GM19240 (cell line): ENCODE measurements at regions not wholly inside any gene's neighbourhood (a gene's known extent, or its start where the extent isn't known, plus 50 kb on each side); places are given as distances from the start of the nearest gene placed in this dataset.

ENCODE experiments used
- DNase-seq: peaks from one replicate; pipeline ENCODE4 v3.0.0; 2011; ENCODE audit warnings: low spot score; ENCODE audit not compliant: insufficient read length

DNA sequence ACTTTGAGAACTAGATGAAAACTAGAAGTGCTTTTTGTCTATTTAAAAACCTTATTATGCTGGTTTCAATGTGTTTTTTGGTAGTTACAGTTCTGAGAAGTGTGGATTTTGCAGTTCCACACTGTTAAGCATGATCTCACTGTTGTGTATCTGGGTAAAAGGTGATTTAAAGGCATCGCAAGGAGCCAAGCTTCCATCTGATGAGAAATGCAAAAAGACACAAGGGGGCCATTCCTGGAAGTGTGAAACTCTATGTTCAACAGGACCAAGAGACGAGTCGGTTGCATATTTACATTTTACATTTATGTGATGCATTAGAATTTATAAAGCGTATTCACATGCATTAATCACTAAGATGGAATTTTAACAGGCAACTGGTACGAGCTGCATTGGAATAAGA lies 490.8 kb downstream of the NPIPA7 start:
- no peak for DNase-seq

DNA sequence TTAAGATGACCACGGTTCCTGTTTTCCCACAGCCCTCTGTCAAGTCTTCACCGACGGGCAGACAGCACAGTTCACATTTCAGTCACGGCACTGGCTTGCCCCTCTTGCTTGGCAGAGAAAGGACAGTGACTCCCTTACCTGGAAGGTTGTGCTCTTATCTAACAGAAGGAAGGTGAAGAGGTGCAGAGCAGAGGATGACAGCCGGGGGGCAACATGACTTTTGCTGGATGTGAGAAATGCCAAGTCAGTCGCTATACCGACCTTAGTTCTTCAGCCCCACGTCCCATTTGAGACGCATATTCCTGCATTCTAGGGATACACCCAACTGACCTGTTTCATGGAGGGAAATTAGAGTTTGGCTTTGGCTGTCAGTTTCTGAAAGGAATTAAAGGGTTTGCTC lies 492.3 kb downstream of the NPIPA7 start:
- DNase-seq = no peak

DNA sequence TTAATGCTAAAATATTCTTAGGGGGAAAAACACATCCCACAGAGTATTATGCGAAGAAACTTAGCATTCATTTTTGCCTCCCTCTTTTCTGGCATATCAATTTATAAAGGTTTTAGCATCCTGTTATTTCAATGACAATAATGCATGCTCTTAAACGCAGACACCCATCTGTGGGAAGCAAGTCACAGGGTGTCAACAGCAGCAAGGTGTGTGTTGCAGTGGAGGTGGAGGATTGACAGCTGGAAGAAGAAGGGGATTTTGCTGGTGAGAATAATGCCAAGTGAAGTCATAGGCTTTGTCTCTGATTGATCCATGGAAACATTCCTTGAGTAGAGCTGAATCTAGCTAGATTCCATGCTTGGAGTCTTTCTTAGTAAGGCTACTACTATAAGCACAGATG lies 498.1 kb downstream of the NPIPA7 start:
- DNase-seq = no peak

DNA sequence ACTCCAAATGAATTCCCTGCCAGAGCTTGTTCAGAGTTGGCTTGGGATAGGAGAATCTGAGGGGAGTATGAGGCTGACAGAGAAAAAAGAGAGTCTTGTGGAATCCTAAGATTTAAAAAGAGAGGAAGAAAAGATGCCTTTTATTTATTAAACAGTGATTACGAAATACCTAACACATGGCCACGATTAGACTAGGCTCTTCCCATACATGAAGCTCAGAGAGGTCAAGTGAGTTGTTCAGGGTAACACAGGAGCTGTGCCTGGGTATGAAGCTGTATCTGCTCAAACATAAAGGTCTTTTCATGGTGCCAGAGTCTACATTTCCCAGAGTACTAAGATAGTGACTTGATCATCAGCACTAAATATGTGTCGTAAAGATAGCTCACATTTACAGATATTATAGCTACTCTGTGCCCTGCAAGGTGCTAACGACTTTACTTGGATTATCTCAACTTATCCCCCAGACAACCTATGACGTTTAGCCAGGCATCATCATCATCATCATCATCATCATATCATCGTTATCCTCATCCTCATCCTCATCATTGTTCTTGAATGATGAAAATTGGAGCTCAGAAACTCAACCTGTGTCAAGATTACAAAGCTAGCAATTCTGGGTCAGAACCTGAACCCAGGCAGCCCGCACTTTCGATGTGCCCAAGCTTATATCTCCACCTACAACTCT lies 500.8 kb downstream of the NPIPA7 start:
- DNase-seq = no peak

DNA sequence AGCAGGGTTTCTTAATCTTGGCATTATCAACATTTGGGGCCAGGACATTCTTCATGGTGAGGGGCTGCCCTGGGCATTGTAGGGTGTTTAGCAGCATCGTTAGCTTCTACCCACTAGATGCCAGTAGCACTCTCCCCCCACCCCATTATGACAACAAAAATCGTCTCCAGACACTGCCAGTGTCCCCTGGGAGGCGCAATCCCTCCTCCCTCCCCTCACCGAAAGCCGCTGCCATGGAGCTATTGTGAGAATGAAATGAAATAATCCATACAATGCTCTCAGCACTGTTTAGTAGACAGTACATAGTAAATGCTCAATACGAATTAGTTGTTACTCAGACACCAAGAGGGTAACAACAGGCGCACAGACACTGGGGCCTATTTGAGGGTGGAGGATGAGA lies 502.9 kb downstream of the NPIPA7 start:
- no peak for DNase-seq

DNA sequence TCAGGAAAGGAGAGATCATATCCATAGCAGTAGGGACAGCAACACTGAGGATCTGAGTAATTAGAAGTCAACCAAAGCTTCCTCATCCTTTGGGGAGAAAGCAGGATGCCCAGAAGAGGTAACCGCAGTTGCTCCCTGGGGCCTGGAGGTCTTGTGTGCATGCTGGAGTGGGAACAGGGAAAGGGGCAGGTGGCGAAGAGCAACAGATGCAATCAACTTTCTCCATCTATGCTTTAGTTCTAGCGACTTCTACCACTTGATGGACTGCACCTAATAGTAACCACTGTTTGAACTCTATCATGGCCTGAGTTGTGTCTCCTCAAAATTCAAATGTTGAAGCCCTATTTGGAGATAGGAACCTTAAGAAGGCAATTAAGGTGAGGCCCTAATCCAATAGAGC lies 503.8 kb downstream of the NPIPA7 start:
- DNase-seq = no peak

DNA sequence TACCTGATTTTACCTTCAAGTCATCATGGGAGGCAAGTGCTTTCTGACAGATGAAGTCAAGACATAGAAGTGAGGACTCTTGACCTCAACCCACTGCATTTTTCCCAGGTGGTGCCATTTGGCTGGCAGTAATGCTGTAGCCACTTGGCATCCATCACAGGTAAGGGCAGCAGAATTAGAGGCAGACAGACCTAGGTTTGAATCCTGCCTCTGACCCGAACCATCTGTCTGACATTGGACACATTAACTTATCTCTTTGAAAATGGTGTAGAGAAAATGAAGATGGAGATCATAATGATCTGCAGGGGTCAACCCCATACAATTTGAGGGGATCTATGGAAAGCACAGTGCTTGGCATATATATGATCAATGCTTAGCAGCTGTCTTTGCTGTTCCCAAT lies 505.5 kb downstream of the NPIPA7 start:
- DNase-seq = no peak

DNA sequence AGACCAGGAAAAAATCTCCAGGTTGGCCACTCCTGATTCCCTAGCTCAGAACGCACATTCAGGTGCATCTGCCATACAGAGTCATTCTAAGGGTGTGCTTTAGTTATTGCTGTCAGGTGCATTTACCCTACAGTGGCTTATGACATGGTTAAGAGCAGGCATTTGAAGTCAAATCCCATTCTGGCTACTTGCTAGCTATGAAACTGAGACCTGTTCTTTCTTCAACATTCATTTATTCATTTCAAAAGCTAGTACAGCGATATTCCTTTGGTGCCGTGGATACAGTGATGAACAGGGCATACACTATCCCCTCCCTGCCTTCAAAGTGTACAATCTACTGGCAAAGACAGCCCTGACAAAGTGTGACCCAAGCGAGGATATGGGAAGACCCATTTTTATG lies 508.3 kb downstream of the NPIPA7 start:
- DNase-seq = no peak

DNA sequence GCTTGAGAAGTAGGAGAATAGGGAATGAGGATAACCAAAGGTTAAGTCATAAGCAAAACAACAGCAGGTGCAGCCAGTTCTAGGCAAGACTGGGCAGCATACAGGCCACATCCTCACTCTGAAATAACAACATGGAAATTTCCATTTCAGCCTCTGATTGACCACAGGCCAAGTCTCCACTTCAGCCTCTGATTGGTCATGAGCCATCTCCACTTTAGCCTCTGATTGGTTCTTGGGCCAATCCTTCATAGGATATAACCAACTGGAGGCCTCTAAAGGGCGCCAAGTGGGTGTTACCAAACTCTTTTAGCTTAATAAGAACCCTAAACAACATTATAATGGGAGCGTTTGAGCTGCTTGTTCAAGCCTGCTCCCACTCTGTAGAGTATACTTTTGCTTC lies 512.0 kb downstream of the NPIPA7 start:
- DNase-seq = no peak

DNA sequence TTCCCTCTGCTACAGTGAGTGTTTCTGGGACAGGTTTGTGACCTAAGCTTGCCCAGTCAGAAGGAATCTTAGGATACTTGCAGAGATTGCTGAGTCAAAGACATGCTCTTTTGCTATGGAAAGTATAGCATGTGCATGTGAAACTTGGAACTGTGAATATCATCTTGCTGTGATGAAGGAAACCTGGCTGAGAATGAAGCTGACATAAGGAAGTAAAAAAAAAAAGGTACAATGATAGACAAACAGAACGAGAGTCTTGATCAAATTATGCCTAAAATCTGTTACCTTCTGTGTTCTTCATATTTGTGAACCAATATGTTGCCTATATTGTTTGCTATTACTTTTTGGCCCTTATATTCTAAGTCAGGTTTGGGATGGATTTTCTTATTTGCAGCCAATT lies 525.7 kb downstream of the NPIPA7 start:
- DNase-seq = no peak

DNA sequence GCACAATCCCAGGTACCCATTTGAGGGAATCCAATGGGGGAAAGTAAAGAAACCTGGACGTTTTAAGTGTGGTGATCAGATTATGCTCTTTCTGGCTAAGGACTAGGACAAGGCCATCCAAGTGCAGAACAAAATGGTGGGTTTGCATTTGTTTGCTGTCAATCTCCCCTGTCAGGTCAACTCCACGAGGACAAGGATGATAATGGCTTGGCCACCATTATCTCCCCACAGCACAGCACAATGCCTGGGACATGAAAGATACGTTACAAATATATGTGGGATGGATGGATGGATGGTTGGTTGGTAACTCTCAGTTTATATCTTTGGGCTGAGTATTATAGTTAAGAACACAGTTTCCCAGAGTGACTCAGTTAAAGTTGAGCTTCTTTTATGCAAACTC lies 526.9 kb downstream of the NPIPA7 start:
- no peak for DNase-seq

DNA sequence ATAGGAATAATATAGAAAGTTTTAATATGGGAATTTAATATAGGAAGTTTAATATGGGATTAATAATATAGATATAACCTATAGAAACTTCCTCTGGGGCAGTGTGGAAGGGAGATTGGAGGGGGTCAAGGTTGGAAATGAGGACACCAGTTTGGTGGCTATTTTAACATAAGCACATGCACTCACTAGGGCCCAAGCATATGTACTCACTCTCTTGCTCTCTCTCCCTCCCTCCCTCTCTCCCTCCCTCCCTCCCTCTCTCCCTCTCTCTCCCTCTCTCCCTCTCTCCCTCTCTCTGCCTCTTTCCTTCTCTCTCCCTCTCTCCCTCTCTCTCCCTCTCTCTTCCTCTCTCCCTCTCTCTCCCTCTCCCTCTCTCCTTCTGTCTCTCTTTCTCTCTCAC lies 528.1 kb downstream of the NPIPA7 start:
- DNase-seq = no peak

DNA sequence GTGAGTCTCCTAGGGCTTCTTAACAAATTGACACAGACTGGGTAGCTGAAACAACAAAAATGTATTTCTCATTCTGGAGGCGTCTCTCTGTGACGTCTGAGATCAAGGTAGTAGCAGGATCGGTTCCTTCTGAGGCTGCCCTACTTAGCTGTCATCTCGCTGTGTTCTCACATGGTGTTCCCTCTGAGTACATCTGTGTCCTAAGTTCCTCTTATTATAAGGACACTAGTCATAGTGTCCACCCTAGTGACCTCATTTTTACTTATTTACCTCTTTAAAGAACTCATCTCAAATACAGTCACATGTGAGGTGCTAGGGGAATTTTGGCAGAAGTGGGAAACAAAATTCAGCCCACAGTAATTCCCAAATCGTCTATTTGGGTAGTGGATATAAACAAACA lies 529.1 kb downstream of the NPIPA7 start:
- DNase-seq = no peak

DNA sequence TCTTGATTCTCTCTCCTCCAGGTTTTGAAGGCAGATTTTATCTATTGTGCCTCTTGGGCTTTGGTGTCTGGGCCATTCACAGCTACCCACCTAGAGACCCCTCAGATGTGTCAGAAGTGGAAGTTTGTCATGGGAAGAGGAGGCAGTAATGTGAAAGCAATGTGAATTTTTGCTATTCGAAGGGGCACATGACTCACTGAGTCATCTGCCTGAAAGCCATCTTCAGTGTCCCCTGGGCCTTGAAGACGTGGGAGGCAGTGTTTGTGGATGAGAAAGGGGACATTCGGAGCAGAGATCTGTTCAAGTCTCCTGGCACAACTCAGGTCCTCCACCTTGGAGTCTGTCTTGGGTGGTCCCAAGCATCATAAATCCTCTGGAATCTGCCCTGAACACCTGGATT lies 530.2 kb downstream of the NPIPA7 start:
- DNase-seq = no peak

DNA sequence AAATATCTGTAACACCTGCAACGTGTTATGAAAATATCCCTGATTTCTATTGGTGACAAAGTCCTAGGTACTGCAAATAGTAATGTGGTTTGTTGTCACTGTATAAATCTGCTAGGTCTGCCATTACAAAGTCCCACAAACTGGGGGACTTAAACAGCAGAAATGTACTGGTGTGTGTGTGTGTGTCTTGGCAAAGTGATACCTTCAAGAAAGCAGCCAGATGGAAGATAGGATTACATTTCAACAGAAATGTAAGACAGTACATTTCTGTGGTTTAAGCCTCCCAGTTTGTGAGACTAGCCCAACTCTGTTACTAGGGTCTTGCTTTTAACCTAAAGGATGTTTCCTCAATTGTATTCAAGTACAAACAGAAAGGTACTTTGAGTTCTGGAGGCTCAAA lies 531.7 kb downstream of the NPIPA7 start:
- no peak for DNase-seq

DNA sequence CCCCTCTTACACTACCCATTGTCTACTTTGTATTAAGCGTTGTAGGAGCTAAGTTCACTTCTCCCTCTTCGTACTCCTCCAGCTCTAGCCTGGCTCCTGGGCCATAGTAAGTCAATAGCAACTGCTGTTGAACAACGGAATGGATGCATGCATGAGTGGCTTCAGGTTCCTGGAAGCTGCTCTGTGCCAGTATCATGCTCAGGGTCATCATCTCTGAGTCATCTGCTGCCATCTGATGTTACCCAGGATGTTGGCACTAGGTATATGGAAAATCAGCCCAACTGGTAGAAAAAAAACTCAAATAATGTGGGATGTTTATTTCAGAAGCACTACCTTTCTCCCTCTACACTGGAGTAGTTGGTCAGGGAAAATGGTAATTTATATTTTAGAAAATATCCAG lies 536.8 kb downstream of the NPIPA7 start:
- no peak for DNase-seq

DNA sequence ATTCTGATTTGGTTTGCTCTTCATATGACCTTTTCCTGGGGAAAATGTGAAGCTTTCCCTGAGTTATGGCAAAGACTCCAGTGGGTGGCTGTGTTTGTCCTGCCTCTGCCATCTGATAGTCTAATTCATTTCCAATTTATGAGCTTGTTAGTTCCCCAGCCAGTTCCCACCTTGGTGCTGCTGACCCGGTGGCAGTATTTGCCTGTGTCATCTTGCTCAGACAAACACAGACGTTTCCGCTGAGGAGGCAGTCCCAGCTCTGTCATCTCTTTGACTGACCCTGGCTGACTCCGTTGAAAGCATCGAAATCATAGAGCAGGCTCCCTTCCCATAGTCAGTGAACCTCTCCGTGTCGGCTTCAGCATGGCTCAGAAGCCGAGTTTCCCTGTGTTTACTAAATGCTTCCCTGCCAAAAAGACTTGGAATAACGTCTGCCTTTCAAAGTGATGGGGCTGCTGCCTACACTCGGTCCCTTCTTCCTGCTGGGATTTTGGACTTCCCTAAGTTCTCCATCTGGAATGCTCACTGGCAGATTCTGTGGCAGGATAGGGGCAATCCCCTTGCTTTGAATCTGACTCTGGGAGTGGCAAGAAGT lies 538.3 kb downstream of the NPIPA7 start:
- DNase-seq = no peak

DNA sequence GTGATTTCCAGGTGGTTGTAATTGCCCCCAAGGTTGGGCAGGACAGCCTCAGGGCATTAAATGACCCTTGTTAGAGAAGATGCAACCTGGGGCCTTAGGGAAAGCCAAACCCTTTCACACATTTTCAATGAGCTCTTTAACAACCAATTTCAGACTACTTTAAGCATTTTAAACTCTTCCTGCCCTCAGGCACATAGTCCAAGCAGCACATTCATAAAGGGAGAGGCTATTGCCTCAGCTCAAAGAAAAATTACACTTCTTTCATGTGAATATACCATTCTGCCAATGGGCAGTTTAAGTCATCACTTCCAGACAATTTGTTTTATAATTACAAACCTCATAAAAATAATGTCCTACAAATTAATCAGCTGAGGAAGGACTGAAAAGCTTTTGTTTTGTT lies 544.5 kb downstream of the NPIPA7 start:
- DNase-seq = no peak

DNA sequence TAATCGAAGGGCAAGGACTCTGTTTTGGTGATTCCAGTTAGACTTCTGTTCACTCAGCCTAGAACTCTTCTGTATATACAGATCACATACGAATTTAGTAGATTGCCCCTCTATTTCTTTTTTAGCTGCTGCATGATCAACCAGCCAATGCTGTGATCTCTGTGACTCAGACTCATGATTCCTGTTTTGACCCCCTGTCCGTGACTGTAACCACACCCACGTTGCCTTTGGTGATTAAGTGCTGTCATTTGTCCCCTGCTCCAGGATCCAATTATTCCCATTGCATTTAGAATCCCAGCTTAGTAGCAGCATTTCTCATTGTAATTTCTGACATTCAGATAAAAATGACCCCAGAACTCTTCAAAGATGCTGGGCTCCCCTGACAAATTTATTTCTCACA lies 545.7 kb downstream of the NPIPA7 start:
- DNase-seq = no peak

DNA sequence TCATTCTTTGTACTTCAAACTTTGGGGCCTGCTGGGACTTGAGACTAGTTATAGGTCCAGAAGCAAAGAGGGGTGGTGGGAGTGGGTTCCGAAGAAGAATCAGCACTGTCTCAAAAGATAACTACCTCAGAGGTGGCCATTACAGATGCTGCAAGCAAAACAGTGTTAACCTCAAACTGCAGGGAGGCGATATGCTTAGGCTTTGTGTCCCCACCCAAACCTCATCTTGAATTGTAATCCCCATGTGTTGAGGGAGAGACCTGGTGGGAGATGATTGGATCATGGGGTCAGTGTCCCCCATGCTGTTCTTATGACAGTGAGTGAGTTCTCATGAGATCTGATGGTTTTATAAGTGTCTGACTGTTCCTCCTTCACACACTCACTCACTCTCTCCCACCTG lies 545.3 kb downstream of the XYLT1 start:
- no peak for DNase-seq

DNA sequence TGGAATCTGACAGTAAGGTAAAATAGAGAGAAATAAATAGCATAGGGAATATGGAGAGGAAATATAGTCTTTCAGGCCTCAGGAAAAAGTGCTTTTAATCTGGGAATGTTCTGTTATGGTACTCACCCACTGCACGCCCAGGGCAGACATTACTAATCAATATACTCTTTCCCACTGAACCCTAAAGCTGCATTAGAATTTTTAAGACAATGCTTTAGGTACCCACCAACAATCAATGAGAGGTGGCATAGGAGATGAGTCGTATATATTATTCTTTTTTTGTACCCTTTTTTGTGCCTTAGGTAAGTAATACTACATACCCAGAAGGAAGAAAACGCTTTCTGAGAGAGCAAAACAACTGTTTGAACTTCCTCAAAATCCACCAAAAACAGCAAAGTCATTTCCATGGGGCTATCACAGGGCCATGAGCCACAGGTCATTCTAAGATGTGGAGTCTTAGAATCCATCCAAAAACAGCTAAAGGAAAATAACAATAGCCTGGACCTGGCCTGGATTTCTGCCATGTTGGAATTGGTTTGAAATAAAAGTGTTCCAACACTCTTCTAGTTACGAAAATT lies 542.1 kb downstream of the XYLT1 start:
- no peak for DNase-seq

DNA sequence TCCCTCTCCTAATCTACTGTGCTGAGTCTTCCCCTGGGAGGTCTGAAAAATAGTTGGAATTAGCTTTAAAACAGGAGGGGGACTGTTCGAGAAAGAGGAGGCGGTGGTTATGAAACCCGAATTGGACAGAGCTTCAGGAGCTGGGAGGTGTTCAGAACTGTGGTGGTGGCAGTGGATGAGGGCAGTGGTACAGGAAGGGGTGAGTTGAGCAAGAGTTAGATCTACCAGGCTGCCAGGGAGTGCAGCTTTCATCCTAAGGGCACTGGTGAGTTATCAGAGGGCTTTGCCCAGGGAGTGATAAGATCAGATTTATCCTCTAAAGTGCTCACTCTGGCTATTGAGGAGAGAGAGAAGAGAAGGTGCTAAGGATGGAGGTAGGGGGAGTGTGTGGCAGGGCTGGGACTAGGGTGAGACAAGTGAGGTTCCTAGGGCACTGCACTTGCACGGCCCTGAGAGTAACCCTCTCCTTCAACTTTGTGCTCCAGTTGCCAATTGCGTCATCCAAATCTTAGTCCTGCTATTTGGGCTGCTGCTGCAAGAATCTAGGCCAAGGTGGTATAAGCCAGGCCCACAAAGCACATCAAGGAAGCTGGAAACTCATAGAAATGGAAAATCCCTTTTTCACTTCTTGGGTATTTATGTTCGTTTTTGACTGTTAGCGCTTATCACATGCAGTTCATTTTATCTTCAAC lies 540.3 kb downstream of the XYLT1 start:
- DNase-seq = no peak

DNA sequence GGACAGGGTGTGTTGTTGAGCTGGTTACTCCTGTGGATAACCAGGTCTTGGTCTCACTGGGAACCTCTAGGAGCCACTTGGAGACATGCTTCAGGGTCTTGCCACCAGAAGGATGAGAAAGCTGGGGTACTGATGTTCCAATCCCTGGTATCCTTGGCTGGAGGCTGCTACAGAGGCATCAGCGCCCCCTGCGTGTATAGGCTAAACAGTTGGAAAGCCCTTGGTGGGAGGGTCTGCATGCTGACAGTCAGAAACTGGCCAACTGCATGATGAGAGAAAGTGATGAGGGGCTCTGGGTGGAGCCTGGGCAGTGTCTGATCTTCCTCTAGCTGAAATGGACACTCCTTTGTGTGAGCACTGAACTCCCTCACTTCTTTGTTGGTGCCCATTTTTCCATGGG lies 536.9 kb downstream of the XYLT1 start:
- DNase-seq = no peak
